ENCODE measurements at regions not wholly inside any gene's neighbourhood (a gene's known extent, or its start where the extent isn't known, plus 50 kb on each side); places are given as distances from the start of the nearest gene placed in this dataset.
"Not testable (repeated sequence)": the region's sequence is repeated elsewhere in the genome, so short reads cannot be mapped to it uniquely, and the experiment has no call there.

DNA sequence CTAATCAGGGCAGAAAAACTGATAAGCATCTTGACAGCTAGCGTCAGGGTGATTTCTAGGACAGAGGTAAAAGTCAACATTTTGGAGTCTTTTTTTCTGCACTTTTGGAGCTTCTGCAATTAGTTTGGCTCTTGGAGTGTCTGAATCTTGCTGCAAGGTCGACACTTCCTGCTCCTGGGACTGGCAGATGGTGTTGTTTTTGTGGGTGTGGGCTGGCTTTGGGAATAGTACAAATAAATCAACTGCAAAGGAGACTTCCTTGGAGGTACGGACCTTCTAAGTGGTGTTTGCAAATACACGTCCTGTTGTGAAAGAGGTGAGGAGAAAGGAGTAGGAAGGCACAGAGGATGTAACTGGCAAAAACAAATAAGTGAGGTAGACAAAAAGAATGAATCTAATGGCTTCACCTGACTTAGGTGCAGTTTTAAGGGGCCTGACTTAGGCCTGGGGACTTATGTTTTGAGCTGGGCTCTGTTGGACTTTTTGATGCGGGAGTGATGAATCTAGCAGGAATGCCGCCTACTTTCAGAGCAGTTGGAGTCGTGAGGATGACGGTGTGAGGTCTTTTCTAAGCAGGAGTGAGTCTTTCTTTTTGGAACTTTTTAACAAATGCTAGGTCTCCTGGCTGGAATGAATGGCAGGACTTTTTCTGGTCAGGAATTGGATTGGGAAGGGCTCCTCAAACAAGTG is 195.1 kb downstream of the OTOP1 start:
- TF ChIP-seq RARB (CRISPR knock-in tag; IDR thresholded peaks at IDR 0.05); ARNTL (CRISPR knock-in tag; IDR thresholded peaks at IDR 0.05; ENCODE audit: borderline replicate concordance, low read depth): not testable (repeated sequence)
